ENCODE measurements at regions not wholly inside any gene's neighbourhood (a gene's known extent, or its start where the extent isn't known, plus 50 kb on each side); places are given as distances from the start of the nearest gene placed in this dataset.

DNA sequence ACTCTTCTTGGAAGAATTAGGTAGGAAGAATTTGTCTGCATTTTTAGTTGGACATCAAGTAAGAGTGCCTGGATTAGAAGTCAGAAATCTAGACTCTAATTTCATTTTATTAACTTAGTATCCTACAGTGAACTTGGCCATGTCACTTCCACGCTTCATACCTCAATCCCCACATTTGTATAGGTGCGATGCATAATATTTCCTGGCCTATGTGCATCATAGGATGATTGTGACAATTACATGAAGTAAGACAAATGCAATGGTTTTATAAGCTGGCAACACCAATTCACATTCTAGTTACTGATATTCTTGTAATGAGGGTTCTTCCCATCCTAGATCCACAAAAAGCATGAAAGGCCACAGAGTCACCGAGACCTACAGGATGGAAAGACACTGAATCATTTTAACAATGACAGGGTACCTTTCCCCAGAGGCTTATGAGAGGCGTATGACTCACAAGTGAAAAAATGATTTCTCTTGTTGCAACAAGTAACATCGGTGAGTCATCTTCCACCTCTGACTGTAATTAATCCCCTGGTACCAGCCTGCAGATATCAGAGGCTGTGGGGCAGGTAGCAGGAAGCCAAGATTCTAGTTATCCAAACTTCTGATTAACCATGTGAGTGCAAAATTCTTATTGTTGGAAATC lies 56.0 kb upstream of the OR5AK2 start:
- DNase-seq, result no peak

DNA sequence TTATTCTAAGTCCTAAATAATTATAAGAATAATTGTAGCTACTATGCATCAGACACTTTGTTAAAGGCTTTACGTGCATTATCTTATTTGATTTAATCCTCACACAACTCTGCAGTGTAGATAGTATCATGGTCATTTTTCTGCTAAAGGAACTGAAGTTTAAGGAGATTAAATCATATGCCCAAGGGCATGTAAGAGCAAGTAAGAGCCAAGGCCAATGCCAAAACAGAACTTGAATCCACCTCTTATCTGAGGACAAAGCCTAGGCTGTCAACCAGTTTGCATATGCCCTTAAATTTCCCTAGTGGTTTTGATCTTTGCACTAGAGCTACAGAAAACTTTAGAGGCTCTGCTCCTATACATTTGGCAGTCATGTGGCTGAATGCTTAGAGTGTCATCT lies 65.6 kb upstream of the OR5AK2 start:
- DNase-seq, result no peak

DNA sequence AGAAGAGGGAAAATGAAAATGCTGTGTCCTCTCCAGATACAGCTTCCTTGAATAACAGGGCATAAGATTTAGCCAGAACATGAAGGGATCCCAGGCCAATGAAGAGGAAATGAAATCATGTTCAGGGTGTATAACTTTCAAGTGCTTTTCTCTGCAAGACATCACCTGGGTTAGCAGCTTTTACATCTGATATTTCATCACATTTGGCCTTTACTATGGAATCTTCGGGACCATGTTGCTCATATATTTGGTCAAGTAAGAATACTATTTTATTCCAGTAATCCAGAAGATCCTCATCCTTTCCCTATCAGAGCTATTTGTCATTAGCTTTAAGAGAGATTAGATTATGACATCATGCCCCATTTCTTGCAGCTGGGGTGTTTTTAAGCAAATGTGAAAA lies 66.3 kb upstream of the OR5AK2 start:
- DNase-seq, result no peak

DNA sequence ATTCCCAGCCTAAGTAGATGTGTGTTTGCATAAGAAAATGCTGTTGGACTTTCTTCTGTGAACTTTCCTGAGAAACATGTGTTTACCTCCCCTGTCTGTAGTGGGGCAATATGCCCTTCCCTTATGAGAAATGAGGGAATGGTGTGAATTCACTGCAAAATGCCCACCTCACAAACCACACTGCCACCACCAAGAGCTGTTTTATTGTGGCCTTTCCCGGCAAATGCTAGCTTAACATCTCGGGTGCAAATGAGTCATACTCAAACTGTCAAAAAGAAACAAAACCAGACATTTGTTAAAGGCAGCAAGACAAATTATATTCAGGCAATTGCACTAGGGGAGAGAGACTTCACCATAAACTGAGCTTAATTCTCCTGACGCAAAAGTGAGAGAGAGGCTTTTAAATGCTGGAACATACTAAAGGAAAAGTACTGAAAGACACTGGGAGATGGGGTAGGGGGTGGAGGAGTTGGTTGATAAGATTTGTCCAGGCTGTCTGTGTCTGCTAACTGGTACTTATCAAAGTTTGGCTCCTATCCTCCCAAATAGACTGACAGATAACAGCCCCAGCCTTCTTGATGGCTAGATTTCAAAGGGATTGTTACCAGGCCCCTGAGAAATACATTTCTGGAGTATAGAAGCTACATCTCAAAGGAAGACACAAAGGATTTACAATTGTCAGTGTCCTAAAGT lies 70.9 kb upstream of the OR5AK2 start:
- DNase-seq, result no peak

GRCh38 chr11:56916587-56916986 lies 72.1 kb upstream of the OR5AK2 start:
- DNase-seq, result no peak

DNA sequence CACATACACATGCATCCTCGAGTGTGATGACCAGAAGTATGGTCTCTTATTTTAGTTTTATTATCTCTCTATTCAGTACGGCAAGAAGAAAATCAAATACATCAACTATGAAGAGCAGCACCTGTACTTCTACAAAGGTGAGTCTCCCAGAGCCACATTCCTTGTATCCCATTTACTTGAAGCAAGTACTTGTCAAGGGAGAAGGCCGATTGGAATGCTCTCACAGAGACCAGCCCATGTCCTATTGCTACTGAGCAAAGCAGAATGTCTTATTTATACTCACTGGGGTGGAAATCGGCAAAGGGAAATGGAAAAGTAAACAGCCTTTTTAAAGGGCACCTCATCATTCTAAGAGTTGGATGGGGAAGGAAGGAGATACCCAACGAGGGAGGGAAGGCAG lies 72.6 kb upstream of the OR5AK2 start:
- no peak for DNase-seq

- DNase-seq, result no peak
Measured at GRCh38 chr11:56911312-56911711, 77.4 kb upstream of the OR5AK2 start.

DNA sequence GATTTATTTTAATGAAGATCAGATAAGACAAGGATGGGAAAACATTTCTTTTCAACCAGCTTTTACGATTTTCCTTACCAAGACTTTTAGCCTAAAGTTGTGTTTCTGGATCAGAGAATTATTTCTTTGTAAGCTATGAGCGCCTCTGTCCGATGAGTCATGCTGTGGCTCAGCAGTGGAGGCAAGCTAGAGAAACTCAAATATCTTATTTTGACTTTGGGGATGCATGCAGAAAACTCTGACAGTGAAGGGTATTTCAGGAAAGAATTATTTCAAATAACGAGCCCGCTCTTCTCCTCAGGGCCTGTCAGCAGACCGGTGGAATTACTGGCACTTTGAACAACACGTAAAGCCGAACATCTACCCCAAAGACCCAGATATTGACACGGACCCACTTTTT lies 77.9 kb upstream of the OR5AK2 start:
- DNase-seq, result no peak

DNA sequence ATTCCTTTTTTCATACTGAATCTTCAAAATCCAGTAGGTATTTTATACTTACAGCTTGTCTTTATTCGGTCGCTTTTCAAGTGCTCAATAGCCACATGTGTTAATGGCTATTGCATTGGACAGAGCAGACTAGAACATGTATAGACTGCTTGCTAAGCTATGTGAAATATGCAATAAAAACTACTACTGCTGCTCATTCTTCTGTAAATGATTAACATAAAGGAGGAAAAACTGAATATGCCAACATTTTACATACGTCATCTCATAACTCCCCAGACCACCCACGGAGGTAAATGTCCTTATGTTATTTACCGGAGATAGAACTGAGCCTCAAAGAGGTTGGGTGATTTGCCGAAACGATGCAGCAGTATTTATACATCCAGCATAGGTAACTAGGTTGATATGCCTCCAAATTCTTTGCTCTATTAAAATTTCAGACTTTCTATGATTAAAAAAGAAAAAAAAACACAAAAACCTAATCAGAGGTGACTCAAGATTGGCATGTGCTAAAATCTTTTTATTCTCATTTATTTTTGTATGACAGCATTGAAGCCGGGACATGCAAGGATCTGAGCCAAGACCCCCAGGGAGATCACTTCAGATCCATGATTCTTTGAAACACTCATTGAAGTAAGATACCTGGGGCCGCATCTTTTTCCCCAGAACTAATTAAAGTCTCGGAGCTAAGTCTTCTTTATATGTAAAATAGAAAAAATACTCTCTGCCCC lies 78.5 kb upstream of the OR5AK2 start:
- DNase-seq, result no peak

DNA sequence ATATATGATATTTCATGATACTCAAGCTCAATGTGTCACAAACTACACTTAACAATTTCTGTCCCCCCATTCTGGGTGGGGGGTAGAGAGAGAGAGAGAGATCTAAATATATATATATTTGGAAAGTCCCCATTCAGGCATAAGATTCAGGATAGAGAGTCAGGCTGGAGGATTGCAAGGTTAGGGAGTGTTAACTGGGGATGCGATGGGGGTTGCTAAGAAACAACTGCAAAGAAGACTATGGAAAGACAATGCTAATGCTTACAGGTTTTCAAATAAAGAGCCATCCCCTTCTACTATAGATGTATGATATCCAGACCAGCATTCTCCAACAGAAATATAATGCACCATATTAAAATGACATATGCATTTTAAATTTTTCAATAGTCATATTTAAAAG lies 79.2 kb upstream of the OR5AK2 start:
- DNase-seq, result no peak

DNA sequence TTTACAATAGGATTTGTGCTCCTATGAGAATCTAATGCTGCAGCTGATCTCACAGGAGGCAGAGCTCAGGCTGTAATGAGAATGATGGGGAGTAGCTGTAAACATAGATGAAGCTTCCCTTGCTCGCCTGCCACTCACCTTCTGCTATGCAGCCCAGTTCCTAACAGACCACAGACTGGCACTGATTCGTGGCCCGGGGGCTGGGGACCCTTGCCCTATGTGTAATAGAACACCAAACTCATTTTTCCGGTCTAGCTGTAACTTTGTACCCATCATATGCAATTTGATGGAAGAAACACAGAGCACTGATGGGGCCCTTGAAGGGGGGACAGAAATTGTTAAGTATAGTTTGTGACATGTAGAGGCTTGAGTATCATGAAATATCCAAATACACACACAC lies 79.6 kb upstream of the OR5AK2 start:
- no peak for DNase-seq

DNA sequence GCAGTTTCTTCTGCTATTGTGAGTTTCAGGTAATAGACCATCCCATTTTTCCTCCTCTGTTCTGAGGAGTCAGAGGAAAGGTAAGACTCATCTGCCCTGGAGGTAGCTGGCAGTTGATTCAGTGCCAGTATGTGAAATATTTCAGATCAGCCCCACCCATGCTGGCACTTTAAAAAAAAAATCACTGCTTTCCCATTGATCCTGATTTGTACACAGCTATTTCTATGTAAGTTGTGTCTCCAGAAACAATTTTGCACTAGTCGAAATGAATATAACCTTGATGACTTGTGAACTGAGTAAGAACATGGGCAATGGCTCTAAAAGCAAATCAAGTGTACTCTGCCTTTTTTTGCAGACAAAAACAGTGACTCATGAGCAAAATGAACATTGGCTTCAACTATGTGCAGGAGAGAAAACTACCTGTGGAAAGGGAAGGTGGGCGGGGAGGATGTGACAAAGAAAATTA lies 82.0 kb upstream of the OR5AK2 start:
- no peak for DNase-seq

DNA sequence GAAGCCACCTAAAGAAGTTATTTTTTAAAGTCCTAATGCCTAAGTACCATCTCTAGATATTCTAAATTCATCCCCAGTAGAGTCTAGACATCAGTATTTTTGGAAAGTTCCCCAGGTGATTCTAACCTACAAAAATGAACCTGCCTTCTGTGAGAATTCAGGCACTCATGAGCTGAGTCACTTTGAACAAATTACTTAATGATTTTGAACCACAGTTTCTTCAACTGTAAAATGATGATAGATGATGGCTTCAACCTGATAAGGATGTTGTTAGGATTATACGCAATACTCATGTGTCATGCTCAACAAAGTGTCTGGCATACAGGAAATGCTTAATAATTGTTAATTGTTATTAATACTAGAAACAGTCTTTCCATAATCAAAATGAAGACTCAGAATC lies 82.8 kb upstream of the OR5AK2 start:
- DNase-seq, result no peak

GRCh38 chr11:56905442-56905841 lies 83.3 kb upstream of the OR5AK2 start:
- no peak for DNase-seq

- no peak for DNase-seq
Measured at GRCh38 chr11:56898856-56899255, 89.9 kb upstream of the OR5AK2 start.

DNA sequence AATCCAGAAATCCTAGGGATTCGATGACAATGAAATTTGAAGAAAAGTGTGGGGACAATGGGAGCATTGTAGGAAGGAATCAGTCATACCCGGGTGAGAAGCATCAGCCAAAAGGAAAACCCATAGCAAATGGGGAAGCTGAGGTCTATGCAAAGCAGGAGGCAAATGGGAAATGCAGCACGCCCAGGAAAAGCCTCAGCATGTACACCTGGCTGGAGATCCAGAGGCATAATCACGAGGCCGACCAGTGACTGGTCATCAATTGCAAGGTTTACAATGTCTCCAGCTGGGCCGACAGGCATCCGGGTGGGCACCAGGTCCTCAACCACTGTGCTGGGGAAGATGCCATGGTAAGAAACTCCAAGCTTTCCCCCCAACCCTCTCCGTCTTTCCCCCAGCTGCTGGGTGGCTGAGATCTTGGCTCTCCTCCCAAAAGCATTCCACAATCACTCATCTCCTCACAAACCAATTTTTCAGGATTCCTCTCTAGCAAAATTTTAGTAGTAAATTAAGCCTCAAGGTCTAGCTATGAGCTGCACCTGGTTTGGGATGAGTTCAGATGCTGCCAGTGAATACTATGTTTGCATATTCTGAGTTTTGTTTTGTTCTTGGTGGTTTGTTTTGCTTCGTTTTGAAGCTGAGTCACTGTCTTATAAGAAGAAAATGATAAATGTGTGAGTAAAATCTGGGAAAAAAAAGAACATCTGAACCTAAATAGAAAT lies 98.0 kb upstream of the OR5AK2 start:
- DNase-seq, result no peak

DNA sequence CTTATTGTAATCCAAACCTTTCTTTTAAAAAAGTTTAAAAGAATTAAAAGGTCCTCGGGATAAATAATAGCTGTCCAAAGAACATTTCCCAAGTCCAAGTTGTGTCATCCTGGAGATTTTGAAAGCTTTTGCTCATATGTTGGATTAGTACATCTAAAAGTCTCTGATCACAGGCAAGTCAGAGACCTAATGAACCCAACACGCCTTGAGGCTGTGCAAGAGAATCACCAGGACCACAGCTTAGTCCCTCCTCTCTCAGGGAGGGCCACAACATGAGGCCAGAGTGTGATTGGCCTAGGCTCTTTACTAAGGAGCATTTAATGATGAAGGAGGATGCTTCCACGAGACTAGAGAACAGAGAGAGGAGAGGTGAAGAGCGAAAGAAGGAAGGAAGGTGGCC lies 98.7 kb upstream of the OR5AK2 start:
- no peak for DNase-seq

GRCh38 chr11:56887940-56888339 lies 100.8 kb upstream of the OR5AK2 start:
- DNase-seq, result no peak

GRCh38 chr11:56886455-56886854 lies 102.3 kb upstream of the OR5AK2 start:
- no peak for DNase-seq

- no peak for DNase-seq
Measured at GRCh38 chr11:56885854-56886253, 102.9 kb upstream of the OR5AK2 start.

GRCh38 chr11:56885177-56885576 lies 103.5 kb upstream of the OR5AK2 start:
- no peak for DNase-seq

GRCh38 chr11:56883371-56883987 lies 105.2 kb upstream of the OR5AK2 start:
- no peak for DNase-seq

DNA sequence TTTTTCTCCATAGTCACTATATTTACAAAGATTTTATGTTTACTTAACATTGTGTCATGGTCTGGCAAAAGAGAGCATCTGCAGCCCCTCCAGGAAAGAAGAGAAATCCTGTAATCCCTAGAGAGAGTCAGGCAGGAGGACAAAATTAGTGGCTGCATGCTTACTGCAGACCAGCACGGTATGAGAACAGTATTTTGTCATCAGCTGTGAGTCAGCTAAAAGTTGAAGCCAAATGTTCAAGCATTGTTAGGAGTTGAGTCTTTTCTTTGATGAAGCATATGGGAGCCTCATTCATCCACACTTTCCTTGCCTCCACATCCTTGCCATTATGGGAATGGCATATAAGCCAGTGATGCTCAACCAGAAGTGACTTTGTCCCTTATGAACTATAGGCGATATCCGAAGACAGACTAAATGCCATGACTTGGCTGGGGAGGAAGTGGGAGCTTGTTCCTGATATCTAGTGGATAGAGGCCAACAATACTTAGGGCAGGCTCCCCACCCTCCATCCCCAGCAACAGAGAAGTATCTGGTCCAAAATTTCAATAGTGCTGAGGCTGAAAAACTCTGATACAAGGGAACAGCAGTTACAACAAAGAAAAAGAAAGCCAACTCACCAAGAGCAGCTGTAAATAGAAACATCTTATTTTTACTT lies 112.0 kb upstream of the OR5AK2 start:
- no peak for DNase-seq
